ENCODE measurements at regions not wholly inside any gene's neighbourhood (a gene's known extent, or its start where the extent isn't known, plus 50 kb on each side); places are given as distances from the start of the nearest gene placed in this dataset.

- Histone ChIP-seq H3K4me3 (replicated peaks in 1 of 3; ENCODE audit: low read depth in 2 of 3, low read length in 3 of 3) (no peak overlapping the region), H3K27ac (ENCODE audit: low read depth in 1 of 2, low read length in 2 of 2) (no peak overlapping the region), H3K9ac (ENCODE audit: insufficient read depth, low read length, poor library complexity, severe bottlenecking) (no peak overlapping the region), H2AFZ (ENCODE audit: insufficient read depth, low read depth, low read length, poor library complexity, severe bottlenecking) (no peak overlapping the region), H3K4me1 (ENCODE audit: control insufficient read depth in 1 of 2, insufficient read depth in 2 of 2, low read length in 2 of 2) (no peaks in the 10 kb centered on the region), H4K20me1 (ENCODE audit: insufficient read depth, low read length) (no peaks in the 10 kb centered on the region), H3K9me3 (replicated peaks in 1 of 2; ENCODE audit: control insufficient read depth in 1 of 2, insufficient read depth in 1 of 2, low read length in 2 of 2) (no peaks in the 10 kb centered on the region), H3K36me3 (replicated peaks in 1 of 2; ENCODE audit: control insufficient read depth in 1 of 2, insufficient read depth in 2 of 2, low read length in 2 of 2) (no peaks in the 10 kb centered on the region), H3K27me3 (ENCODE audit: control insufficient read depth in 2 of 2, insufficient read depth in 2 of 2, low read length in 2 of 2) (no peaks in the 10 kb centered on the region), H3K79me2 (ENCODE audit: insufficient read depth, low read length) (no peaks in the 10 kb centered on the region), H3K4me2 (replicated peaks; ENCODE audit: extremely low read depth, low read length, poor library complexity, severe bottlenecking) (no peak overlapping the region)
- intact Hi-C loops (cut with micrococcal nuclease), result no loop called here
- Mint-ChIP-seq H3K9me3 (peaks cover 0 to 12% (median 6%) of the 10 kb centered on the region in 7 donors), H3K4me3 (no peak overlapping the region), H3K27ac (no peak overlapping the region), H3K27me3 (ENCODE audit: low read depth in 3 of 3) (peaks cover 0 to 1% (median 0%) of the 10 kb centered on the region in 3 donors), H3K4me1 (no peaks in the 10 kb centered on the region), H3K36me3 (no peaks in the 10 kb centered on the region)
- TF ChIP-seq CTCF (IDR thresholded peaks at IDR 0.05), result no peak
- DNase-seq, result no peak
Observed at GRCh38 chr3:137199678-137200077, 241.9 kb downstream of the IL20RB start.

GRCh38 chr3:137201066-137201465 lies 243.3 kb downstream of the IL20RB start:
- no peak overlapping the region for H3K4me2 ChIP-seq (replicated peaks; ENCODE audit: extremely low read depth, low read length, poor library complexity, severe bottlenecking)
- H3K9me3 Mint-ChIP-seq, result peaks cover 0 to 10% (median 6%) of the 10 kb centered on the region in 7 donors
- intact Hi-C loops (cut with micrococcal nuclease), result no loop called here
- H3K36me3 ChIP-seq (replicated peaks in 1 of 2; ENCODE audit: control insufficient read depth in 1 of 2, insufficient read depth in 2 of 2, low read length in 2 of 2), result no peaks in the 10 kb centered on the region
- no peaks in the 10 kb centered on the region for H3K79me2 ChIP-seq (ENCODE audit: insufficient read depth, low read length)
- H3K4me1 ChIP-seq (ENCODE audit: control insufficient read depth in 1 of 2, insufficient read depth in 2 of 2, low read length in 2 of 2), result no peaks in the 10 kb centered on the region
- no peaks in the 10 kb centered on the region for H3K4me1 Mint-ChIP-seq
- WGBS (ENCODE audit: insufficient coverage), result no CpG with 5 or more reads among the region's 3 CpGs
- H3K36me3 Mint-ChIP-seq, result no peaks in the 10 kb centered on the region
- H4K20me1 ChIP-seq (ENCODE audit: insufficient read depth, low read length), result no peaks in the 10 kb centered on the region
- no peak for TF ChIP-seq CTCF (IDR thresholded peaks at IDR 0.05)
- H2AFZ ChIP-seq (ENCODE audit: insufficient read depth, low read depth, low read length, poor library complexity, severe bottlenecking), result no peak overlapping the region
- H3K4me3 Mint-ChIP-seq, result no peak overlapping the region
- no peak overlapping the region for H3K27ac Mint-ChIP-seq
- no peak overlapping the region for H3K27ac ChIP-seq (ENCODE audit: low read depth in 1 of 2, low read length in 2 of 2)
- H3K27me3 Mint-ChIP-seq (ENCODE audit: low read depth in 3 of 3), result peaks cover 0 to 1% (median 0%) of the 10 kb centered on the region in 3 donors
- H3K4me3 ChIP-seq (replicated peaks in 1 of 3; ENCODE audit: low read depth in 2 of 3, low read length in 3 of 3), result no peak overlapping the region
- no peaks in the 10 kb centered on the region for H3K27me3 ChIP-seq (ENCODE audit: control insufficient read depth in 2 of 2, insufficient read depth in 2 of 2, low read length in 2 of 2)
- H3K9ac ChIP-seq (ENCODE audit: insufficient read depth, low read length, poor library complexity, severe bottlenecking), result no peak overlapping the region
- no peak for DNase-seq
- H3K9me3 ChIP-seq (replicated peaks in 1 of 2; ENCODE audit: control insufficient read depth in 1 of 2, insufficient read depth in 1 of 2, low read length in 2 of 2), result no peaks in the 10 kb centered on the region

Measured in CD14-positive monocyte (primary cell).